NCI-H1048 (cell line): ENCODE measurements at regions not wholly inside any gene's neighbourhood (a gene's known extent, or its start where the extent isn't known, plus 50 kb on each side); places are given as distances from the start of the nearest gene placed in this dataset.
"Not testable (repeated sequence)": the region's sequence is repeated elsewhere in the genome, so short reads cannot be mapped to it uniquely, and the experiment has no call there.

Source experiments
- DNase-seq: peaks from one replicate; lab custom pipeline; 2025; lab: John Stamatoyannopoulos, UW

- no peak for DNase-seq
Measured at GRCh38 chr5:85395526-85395925, 1010.8 kb upstream of the EDIL3 start.

- no peak for DNase-seq
Measured at GRCh38 chr5:85397451-85397850, 1012.8 kb upstream of the EDIL3 start.

GRCh38 chr5:85428426-85428934, 1043.8 kb upstream of the EDIL3 start:
- no peak for DNase-seq

- DNase-seq = not testable (repeated sequence)
Measured at GRCh38 chr5:85431726-85432125, 1047.0 kb upstream of the EDIL3 start.

GRCh38 chr5:85441156-85441555, 1056.5 kb upstream of the EDIL3 start:
- no peak for DNase-seq

GRCh38 chr5:85441853-85442252, 1057.2 kb upstream of the EDIL3 start:
- DNase-seq = no peak

- DNase-seq = no peak
Measured at GRCh38 chr5:85452322-85453025, 1067.8 kb upstream of the EDIL3 start.

- no peak for DNase-seq
Measured at GRCh38 chr5:85453026-85453349, 1068.3 kb upstream of the EDIL3 start.

- DNase-seq = no peak
Measured at GRCh38 chr5:85458319-85458718, 1073.6 kb upstream of the EDIL3 start.

- no peak for DNase-seq
Measured at GRCh38 chr5:85462957-85463356, 1078.3 kb upstream of the EDIL3 start.

- no peak for DNase-seq
Measured at GRCh38 chr5:85466423-85466822, 1081.7 kb upstream of the EDIL3 start.

- no peak for DNase-seq
Measured at GRCh38 chr5:85472749-85473148, 1088.1 kb upstream of the EDIL3 start.

GRCh38 chr5:85475151-85475550, 1090.5 kb upstream of the EDIL3 start:
- DNase-seq = not testable (repeated sequence)

- no peak for DNase-seq
Measured at GRCh38 chr5:85476617-85477016, 1091.9 kb upstream of the EDIL3 start.

- no peak for DNase-seq
Measured at GRCh38 chr5:85479849-85480248, 1095.2 kb upstream of the EDIL3 start.

- no peak for DNase-seq
Measured at GRCh38 chr5:85484982-85485574, 1100.4 kb upstream of the EDIL3 start.

- no peak for DNase-seq
Measured at GRCh38 chr5:85488295-85488694, 1103.6 kb upstream of the EDIL3 start.

- DNase-seq = no peak
Measured at GRCh38 chr5:85500869-85501268, 1116.2 kb upstream of the EDIL3 start.

GRCh38 chr5:85512896-85513295, 1104.8 kb upstream of the COX7C start:
- DNase-seq = no peak

GRCh38 chr5:85515588-85515987, 1102.2 kb upstream of the COX7C start:
- no peak for DNase-seq

GRCh38 chr5:85517386-85517785, 1100.4 kb upstream of the COX7C start:
- no peak for DNase-seq

- no peak for DNase-seq
Measured at GRCh38 chr5:85533341-85534047, 1084.2 kb upstream of the COX7C start.

- no peak for DNase-seq
Measured at GRCh38 chr5:85538362-85538761, 1079.4 kb upstream of the COX7C start.
